ENCODE measurements at regions not wholly inside any gene's neighbourhood (a gene's known extent, or its start where the extent isn't known, plus 50 kb on each side); places are given as distances from the start of the nearest gene placed in this dataset.

DNA sequence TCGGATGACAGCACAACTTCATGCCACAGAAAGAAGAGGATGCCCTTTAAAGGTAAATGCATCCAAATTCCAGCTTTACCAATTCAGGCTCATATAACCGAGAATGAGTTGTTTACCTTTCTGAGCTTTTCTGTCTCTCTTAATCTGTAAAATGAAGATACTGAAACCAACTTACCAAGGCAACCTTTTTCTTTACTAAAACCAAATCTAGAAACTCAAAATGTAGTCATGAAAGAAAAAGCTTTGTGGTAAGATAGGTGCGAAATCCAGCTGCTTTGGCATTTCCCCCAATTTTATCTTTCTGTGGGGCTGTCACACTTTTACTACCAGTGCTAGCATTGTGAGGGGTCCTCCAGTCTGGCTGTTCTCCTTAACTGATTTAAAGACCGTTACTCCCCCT, 240.4 kb downstream of the IKZF2 start:
- Histone ChIP-seq H3K27me3 (no peaks in the 10 kb centered on the region), H3K4me1 (no peaks in the 10 kb centered on the region), H3K4me3 (no peak overlapping the region), H3K36me3 (replicated peaks in 1 of 2; ENCODE audit: insufficient read depth in 1 of 2, low read depth in 2 of 2) (no peaks in the 10 kb centered on the region), H3K27ac (no peak overlapping the region), H3K9me3 (no peaks in the 10 kb centered on the region)
- ATAC-seq = no peak
- TF ChIP-seq, protein P1, sequence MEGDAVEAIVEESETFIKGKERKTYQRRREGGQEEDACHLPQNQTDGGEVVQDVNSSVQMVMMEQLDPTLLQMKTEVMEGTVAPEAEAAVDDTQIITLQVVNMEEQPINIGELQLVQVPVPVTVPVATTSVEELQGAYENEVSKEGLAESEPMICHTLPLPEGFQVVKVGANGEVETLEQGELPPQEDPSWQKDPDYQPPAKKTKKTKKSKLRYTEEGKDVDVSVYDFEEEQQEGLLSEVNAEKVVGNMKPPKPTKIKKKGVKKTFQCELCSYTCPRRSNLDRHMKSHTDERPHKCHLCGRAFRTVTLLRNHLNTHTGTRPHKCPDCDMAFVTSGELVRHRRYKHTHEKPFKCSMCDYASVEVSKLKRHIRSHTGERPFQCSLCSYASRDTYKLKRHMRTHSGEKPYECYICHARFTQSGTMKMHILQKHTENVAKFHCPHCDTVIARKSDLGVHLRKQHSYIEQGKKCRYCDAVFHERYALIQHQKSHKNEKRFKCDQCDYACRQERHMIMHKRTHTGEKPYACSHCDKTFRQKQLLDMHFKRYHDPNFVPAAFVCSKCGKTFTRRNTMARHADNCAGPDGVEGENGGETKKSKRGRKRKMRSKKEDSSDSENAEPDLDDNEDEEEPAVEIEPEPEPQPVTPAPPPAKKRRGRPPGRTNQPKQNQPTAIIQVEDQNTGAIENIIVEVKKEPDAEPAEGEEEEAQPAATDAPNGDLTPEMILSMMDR (IDR thresholded peaks at IDR 0.05) = no peak
- no peak for TF ChIP-seq POLR2A (IDR thresholded peaks at IDR 0.05)
- no peak for DNase-seq
- intact Hi-C loops (cut with DNase I) = no loop called here
- WGBS, 2 donors = 78 to 82% methylated on average over 4 of the region's 4 CpGs

- H3K4me3 ChIP-seq = no peak overlapping the region
- no peaks in the 10 kb centered on the region for H3K9me3 ChIP-seq
- no peak for TF ChIP-seq POLR2A (IDR thresholded peaks at IDR 0.05)
- TF ChIP-seq, protein P1 (IDR thresholded peaks at IDR 0.05) = no peak
- peaks cover 4% of the 10 kb centered on the region for H3K4me1 ChIP-seq
- H3K36me3 ChIP-seq (replicated peaks in 1 of 2; ENCODE audit: insufficient read depth in 1 of 2, low read depth in 2 of 2) = no peaks in the 10 kb centered on the region
- ATAC-seq (no peak), DNase-seq (no peak)
- intact Hi-C loops (cut with DNase I) = no loop called here
- 86 to 88% methylated on average over 4 of the region's 4 CpGs for WGBS, 2 donors
- H3K27me3 ChIP-seq = no peaks in the 10 kb centered on the region
- H3K27ac ChIP-seq = no peak overlapping the region
These were observed 242.6 kb downstream of the IKZF2 start for GRCh38 chr2:212908682-212909435.

DNA sequence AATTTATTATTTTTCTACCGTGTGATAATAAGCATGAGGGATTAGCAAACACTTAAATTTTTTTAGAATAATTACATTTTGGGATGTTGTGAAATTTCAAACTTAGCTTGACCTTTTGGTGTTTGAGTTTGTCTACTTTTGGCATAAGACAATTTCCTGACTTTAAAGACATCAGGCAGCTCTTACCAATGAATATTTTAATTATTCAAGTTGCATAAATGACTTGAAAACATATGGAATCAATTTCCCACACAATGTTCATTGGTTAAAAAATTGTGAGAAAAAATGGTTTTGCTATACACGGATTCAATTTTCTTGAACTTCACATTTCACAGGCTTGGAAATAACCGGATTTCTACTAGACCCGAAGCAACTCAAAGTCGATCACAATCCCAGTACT, 243.4 kb downstream of the IKZF2 start:
- no peak overlapping the region for H3K27ac ChIP-seq
- ATAC-seq (no peak), DNase-seq (no peak)
- peaks cover 4% of the 10 kb centered on the region for H3K4me1 ChIP-seq
- TF ChIP-seq, protein P1 (IDR thresholded peaks at IDR 0.05) = no peak
- no peak for TF ChIP-seq POLR2A (IDR thresholded peaks at IDR 0.05)
- intact Hi-C loops (cut with DNase I) = no loop called here
- no peak overlapping the region for H3K4me3 ChIP-seq
- H3K27me3 ChIP-seq = no peaks in the 10 kb centered on the region
- H3K9me3 ChIP-seq = no peaks in the 10 kb centered on the region
- H3K36me3 ChIP-seq (replicated peaks in 1 of 2; ENCODE audit: insufficient read depth in 1 of 2, low read depth in 2 of 2) = no peaks in the 10 kb centered on the region
- WGBS, 2 donors = 80 to 88% methylated on average over 5 of the region's 5 CpGs

GRCh38 chr2:212906620-212907019, 244.8 kb downstream of the IKZF2 start:
- no peaks in the 10 kb centered on the region for H3K9me3 ChIP-seq
- H3K27me3 ChIP-seq = no peaks in the 10 kb centered on the region
- no peaks in the 10 kb centered on the region for H3K36me3 ChIP-seq (replicated peaks in 1 of 2; ENCODE audit: insufficient read depth in 1 of 2, low read depth in 2 of 2)
- 74 to 78% methylated on average over 5 of the region's 5 CpGs for WGBS, 2 donors
- intact Hi-C loops (cut with DNase I) = no loop called here
- no peak for ATAC-seq
- H3K4me3 ChIP-seq = no peak overlapping the region
- no peak for DNase-seq
- H3K4me1 ChIP-seq = peaks cover 4% of the 10 kb centered on the region
- peak overlapping the region in 1 of 4 donors; percentile 53 for H3K27ac ChIP-seq
- TF ChIP-seq, protein P1 (IDR thresholded peaks at IDR 0.05) = no peak
- no peak for TF ChIP-seq POLR2A (IDR thresholded peaks at IDR 0.05)
